K562 (cell line): ENCODE measurements at regions not wholly inside any gene's neighbourhood (a gene's known extent, or its start where the extent isn't known, plus 50 kb on each side); places are given as distances from the start of the nearest gene placed in this dataset.

Experiments used
- TBL1XR1 ChIP-seq, 2 experiments: IDR thresholded peaks; 2 replicates each; pipeline ENCODE4 v1.6.1; 2012; ENCODE audit warnings: improper control_type of control experiment in 2 of 2, low read length in 2 of 2, mild to moderate bottlenecking in 1 of 2
- TFAM ChIP-seq: fragments of 250-450 bp; sonication (Bioruptor Pico); conservative IDR thresholded peaks from 2 replicates; pipeline ENCODE4 v1.5.0; 2021; ENCODE audit warnings: mild to moderate bottlenecking, moderate library complexity

DNA sequence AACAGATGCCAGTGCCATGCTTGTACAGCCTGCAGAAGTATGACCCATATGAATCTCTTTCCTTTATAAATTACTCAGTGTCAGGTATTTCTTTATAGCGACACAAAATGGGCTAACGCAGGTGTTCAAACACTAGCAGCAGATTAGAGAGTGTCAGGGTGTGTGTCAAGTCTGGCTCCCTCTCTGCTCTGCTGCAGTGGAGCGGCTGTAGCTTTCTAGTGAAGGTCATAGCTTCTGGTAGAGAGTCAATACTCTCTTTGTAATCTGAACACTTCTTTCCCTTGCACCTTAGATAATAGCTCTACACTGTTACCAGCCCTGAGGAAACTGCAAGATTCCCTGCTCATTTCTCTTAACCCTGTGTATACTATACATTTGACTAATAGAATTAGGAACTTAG is 483.2 kb upstream of the TGFBR2 start:
- TF ChIP-seq TFAM (no peak), TBL1XR1 (IDR thresholded peaks at IDR 0.05; ENCODE audit: low read length in 2 of 2) (no peak)
